Panc1 (cell line): ENCODE measurements at regions not wholly inside any gene's neighbourhood (a gene's known extent, or its start where the extent isn't known, plus 50 kb on each side); places are given as distances from the start of the nearest gene placed in this dataset.
"Not testable (repeated sequence)": the region's sequence is repeated elsewhere in the genome, so short reads cannot be mapped to it uniquely, and the experiment has no call there.

Experiments
- ATAC-seq: fragments of 200-7000 bp; cut with Tn5 transposase; 2 replicates; pipeline ENCODE4 v1.9.1; 2020; ENCODE audit warnings: mild to moderate bottlenecking, moderate library complexity
- BruUV-seq: library from RNA; stranded (reverse); fragments of 400-500 nt; replicated peaks from 2 replicates; lab custom pipeline; 2021; lab: Mats Ljungman, UMichigan
- CTCF ChIA-PET: fragments of 300-600 bp; sonication (Branson Sonifier 250); formaldehyde crosslinking; loops from one replicate; lab custom pipeline; 2022; ENCODE audit warnings: antibody characterized with exemption; lab: Charles Lee
- POLR2A ChIA-PET: fragments of 300-600 bp; sonication (Branson Sonifier 250); formaldehyde crosslinking; loops from one replicate; lab custom pipeline; 2022; ENCODE audit warnings: antibody characterized with exemption; lab: Charles Lee
- DNase-seq: peaks from one replicate; pipeline ENCODE4 v3.0.0-alpha.2; 2010; ENCODE audit warnings: low read depth, low spot score
- H3K27ac ChIP-seq: 2 replicates; pipeline ENCODE4 v1.5.1; 2011; ENCODE audit warnings: mild to moderate bottlenecking, low read length, inconsistent platforms
- H3K27me3 ChIP-seq: fragments of 200-500 bp; sonication (Bioruptor generic); 2 replicates; pipeline ENCODE4 v1.6.0; 2014; ENCODE audit warnings: low read length, inconsistent platforms; ENCODE audit not compliant: control insufficient read depth, insufficient read depth
- H3K36me3 ChIP-seq: fragments of 200-500 bp; sonication (Bioruptor generic); 2 replicates; pipeline ENCODE4 v1.5.1; 2014; ENCODE audit warnings: inconsistent platforms, mild to moderate bottlenecking, low read length, moderate library complexity; ENCODE audit not compliant: control insufficient read depth, insufficient read depth
- H3K4me1 ChIP-seq: 2 replicates; pipeline ENCODE4 v1.5.1; 2011; ENCODE audit warnings: inconsistent platforms, mild to moderate bottlenecking, low read length, moderate library complexity; ENCODE audit not compliant: control insufficient read depth, insufficient read depth
- H3K4me3 ChIP-seq, 2 experiments: 2 replicates each; pipeline ENCODE4 v1.5.1; 2011 to 2012; ENCODE audit warnings: low read depth in 2 of 2, low read length in 2 of 2, mild to moderate bottlenecking in 2 of 2, inconsistent platforms in 1 of 2, moderate library complexity in 1 of 2
- H3K9me3 ChIP-seq: fragments of 200-500 bp; sonication (Bioruptor generic); 2 replicates; pipeline ENCODE4 v1.5.1; 2014; ENCODE audit warnings: low read depth, mild to moderate bottlenecking, inconsistent platforms, low read length, moderate library complexity; ENCODE audit not compliant: control insufficient read depth, insufficient read depth
- CTCF ChIP-seq: fragments of 450-650 bp; IDR thresholded peaks from 2 replicates; pipeline ENCODE4 v1.5.1; 2017; ENCODE audit warnings: mild to moderate bottlenecking
- POLR2AphosphoS5 ChIP-seq: IDR thresholded peaks from 2 replicates; pipeline ENCODE4 v1.6.1; 2012; ENCODE audit warnings: mild to moderate bottlenecking, low read depth, low read length, moderate library complexity
- SIN3A ChIP-seq: IDR thresholded peaks from 2 replicates; pipeline ENCODE4 v1.6.1; 2012; ENCODE audit warnings: low read depth, mild to moderate bottlenecking, low read length, moderate library complexity, borderline replicate concordance; ENCODE audit not compliant: insufficient read depth
- TCF7L2 ChIP-seq: IDR thresholded peaks from 2 replicates; pipeline ENCODE4 v1.6.1; 2011; ENCODE audit warnings: mild to moderate bottlenecking, low read depth, low read length, inconsistent platforms
- in situ Hi-C: cut with HindIII; loops from 2 replicates; pipeline ENCODE4 v1.10.0; 2016; ENCODE audit warnings: low sequenced_read_pairs, low pct_unique_long_range_greater_than_20kb
- intact Hi-C: fragments of 100-400 bp; cut with micrococcal nuclease; formaldehyde crosslinking; loops from one replicate; pipeline ENCODE4 v1.10.0; 2022; ENCODE audit not compliant: unreplicated experiment
- TF ChIP-seq, protein P1 (sequence below), 2 experiments: IDR thresholded peaks; 2 replicates each; pipeline ENCODE4 v1.6.1; 2011 to 2012; ENCODE audit warnings: low read depth in 2 of 2, control low read depth in 1 of 2, low read length in 1 of 2, mild to moderate bottlenecking in 1 of 2, moderate library complexity in 1 of 2; ENCODE audit not compliant: insufficient read depth in 1 of 2

- BruUV-seq, result no TSS peak
- Histone ChIP-seq H3K4me1 (no peaks in the 10 kb centered on the region), H3K27ac (no peak overlapping the region), H3K9me3 (no peaks in the 10 kb centered on the region), H3K4me3 (no peak overlapping the region), H3K36me3 (no peaks in the 10 kb centered on the region), H3K27me3 (no peaks in the 10 kb centered on the region)
- TF ChIP-seq SIN3A, result no peak
- no peak for TF ChIP-seq POLR2AphosphoS5
- TF ChIP-seq TCF7L2, result no peak
- TF ChIP-seq CTCF, result no peak
- TF ChIP-seq, protein P1, sequence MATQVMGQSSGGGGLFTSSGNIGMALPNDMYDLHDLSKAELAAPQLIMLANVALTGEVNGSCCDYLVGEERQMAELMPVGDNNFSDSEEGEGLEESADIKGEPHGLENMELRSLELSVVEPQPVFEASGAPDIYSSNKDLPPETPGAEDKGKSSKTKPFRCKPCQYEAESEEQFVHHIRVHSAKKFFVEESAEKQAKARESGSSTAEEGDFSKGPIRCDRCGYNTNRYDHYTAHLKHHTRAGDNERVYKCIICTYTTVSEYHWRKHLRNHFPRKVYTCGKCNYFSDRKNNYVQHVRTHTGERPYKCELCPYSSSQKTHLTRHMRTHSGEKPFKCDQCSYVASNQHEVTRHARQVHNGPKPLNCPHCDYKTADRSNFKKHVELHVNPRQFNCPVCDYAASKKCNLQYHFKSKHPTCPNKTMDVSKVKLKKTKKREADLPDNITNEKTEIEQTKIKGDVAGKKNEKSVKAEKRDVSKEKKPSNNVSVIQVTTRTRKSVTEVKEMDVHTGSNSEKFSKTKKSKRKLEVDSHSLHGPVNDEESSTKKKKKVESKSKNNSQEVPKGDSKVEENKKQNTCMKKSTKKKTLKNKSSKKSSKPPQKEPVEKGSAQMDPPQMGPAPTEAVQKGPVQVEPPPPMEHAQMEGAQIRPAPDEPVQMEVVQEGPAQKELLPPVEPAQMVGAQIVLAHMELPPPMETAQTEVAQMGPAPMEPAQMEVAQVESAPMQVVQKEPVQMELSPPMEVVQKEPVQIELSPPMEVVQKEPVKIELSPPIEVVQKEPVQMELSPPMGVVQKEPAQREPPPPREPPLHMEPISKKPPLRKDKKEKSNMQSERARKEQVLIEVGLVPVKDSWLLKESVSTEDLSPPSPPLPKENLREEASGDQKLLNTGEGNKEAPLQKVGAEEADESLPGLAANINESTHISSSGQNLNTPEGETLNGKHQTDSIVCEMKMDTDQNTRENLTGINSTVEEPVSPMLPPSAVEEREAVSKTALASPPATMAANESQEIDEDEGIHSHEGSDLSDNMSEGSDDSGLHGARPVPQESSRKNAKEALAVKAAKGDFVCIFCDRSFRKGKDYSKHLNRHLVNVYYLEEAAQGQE (IDR thresholded peaks at IDR 0.05; ENCODE audit: insufficient read depth in 1 of 2, low read depth in 2 of 2, low read length in 1 of 2), result no peak
- no peak for DNase-seq
- CTCF ChIA-PET, result no interaction called here
- ATAC-seq, result no peak
- intact Hi-C loops, result no loop called here
- POLR2A ChIA-PET, result no interaction called here
- in situ Hi-C loops, result no loop called here
Measured at GRCh38 chr13:111590796-111591195, 270.4 kb downstream of the TEX29 start.

DNA sequence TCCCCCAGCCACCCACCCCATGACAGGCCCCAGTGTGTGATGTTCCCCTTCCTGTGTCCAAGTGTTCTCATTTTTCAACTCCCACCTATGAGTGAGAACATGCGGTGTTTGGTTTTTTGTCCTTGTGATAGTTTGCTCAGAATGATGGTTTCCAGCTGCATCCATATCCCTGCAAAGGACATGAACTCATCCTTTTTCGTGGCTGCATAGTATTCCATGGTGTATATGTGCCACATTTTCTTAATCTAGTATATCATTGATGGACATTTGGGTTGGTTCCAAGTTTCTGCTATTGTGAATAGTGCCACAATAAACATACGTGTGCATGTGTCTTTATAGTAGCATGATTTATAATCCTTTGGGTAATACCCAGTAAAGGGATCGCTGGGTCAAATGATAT is 273.0 kb downstream of the TEX29 start:
- BruUV-seq, in situ Hi-C loops, intact Hi-C loops, POLR2A ChIA-PET, H3K27me3 ChIP-seq, H3K36me3 ChIP-seq, DNase-seq, H3K27ac ChIP-seq, H3K4me1 ChIP-seq, H3K4me3 ChIP-seq, H3K9me3 ChIP-seq, CTCF ChIA-PET, ATAC-seq: not testable (repeated sequence)

GRCh38 chr13:111594606-111595005 is 274.2 kb downstream of the TEX29 start:
- ATAC-seq (no peak), DNase-seq (no peak)
- intact Hi-C loops (no loop called here), in situ Hi-C loops (no loop called here)
- Histone ChIP-seq H3K4me1 (no peaks in the 10 kb centered on the region), H3K36me3 (no peaks in the 10 kb centered on the region), H3K4me3 (no peak overlapping the region), H3K27me3 (no peaks in the 10 kb centered on the region), H3K9me3 (no peaks in the 10 kb centered on the region), H3K27ac (no peak overlapping the region)
- TF ChIP-seq SIN3A (no peak), CTCF (no peak), POLR2AphosphoS5 (no peak), TCF7L2 (no peak)
- TF ChIP-seq, protein P1 (IDR thresholded peaks at IDR 0.05; ENCODE audit: insufficient read depth in 1 of 2, low read depth in 2 of 2, low read length in 1 of 2), result no peak
- ChIA-PET POLR2A (no interaction called here), CTCF (no interaction called here)
- BruUV-seq, result no TSS peak
